ENCODE measurements at regions not wholly inside any gene's neighbourhood (a gene's known extent, or its start where the extent isn't known, plus 50 kb on each side); places are given as distances from the start of the nearest gene placed in this dataset.

- TF ChIP-seq, protein P1, sequence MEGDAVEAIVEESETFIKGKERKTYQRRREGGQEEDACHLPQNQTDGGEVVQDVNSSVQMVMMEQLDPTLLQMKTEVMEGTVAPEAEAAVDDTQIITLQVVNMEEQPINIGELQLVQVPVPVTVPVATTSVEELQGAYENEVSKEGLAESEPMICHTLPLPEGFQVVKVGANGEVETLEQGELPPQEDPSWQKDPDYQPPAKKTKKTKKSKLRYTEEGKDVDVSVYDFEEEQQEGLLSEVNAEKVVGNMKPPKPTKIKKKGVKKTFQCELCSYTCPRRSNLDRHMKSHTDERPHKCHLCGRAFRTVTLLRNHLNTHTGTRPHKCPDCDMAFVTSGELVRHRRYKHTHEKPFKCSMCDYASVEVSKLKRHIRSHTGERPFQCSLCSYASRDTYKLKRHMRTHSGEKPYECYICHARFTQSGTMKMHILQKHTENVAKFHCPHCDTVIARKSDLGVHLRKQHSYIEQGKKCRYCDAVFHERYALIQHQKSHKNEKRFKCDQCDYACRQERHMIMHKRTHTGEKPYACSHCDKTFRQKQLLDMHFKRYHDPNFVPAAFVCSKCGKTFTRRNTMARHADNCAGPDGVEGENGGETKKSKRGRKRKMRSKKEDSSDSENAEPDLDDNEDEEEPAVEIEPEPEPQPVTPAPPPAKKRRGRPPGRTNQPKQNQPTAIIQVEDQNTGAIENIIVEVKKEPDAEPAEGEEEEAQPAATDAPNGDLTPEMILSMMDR (IDR thresholded peaks at IDR 0.05; ENCODE audit: low read depth, low read length) = no peak
- no peak for TF ChIP-seq POLR2A (IDR thresholded peaks at IDR 0.05; ENCODE audit: extremely low read depth, insufficient read length)
- TF ChIP-seq, protein P2, sequence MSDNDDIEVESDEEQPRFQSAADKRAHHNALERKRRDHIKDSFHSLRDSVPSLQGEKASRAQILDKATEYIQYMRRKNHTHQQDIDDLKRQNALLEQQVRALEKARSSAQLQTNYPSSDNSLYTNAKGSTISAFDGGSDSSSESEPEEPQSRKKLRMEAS (IDR thresholded peaks at IDR 0.05; ENCODE audit: low read depth, low read length) = no peak
- TF ChIP-seq MYC (IDR thresholded peaks at IDR 0.05; ENCODE audit: low read depth, low read length) = no peak
These were observed 105.9 kb upstream of the CELF4 start for GRCh38 chr18:37671530-37671929.
